GM12891 (cell line): ENCODE measurements at regions not wholly inside any gene's neighbourhood (a gene's known extent, or its start where the extent isn't known, plus 50 kb on each side); places are given as distances from the start of the nearest gene placed in this dataset.

Experiments used
- PAX5 ChIP-seq: IDR thresholded peaks from 2 replicates; pipeline ENCODE4 v1.6.1; 2011; ENCODE audit warnings: low read length, moderate library complexity, mild to moderate bottlenecking; ENCODE audit not compliant: insufficient read depth, severe bottlenecking
- POLR2A ChIP-seq: IDR thresholded peaks from 2 replicates; pipeline ENCODE4 v1.6.1; 2011; ENCODE audit warnings: low read depth, low read length, control low read depth
- POLR2AphosphoS5 ChIP-seq: IDR thresholded peaks from 2 replicates; pipeline ENCODE4 v1.6.1; 2011; ENCODE audit warnings: low read depth, low read length, control low read depth
- SPI1 ChIP-seq: IDR thresholded peaks from 2 replicates; pipeline ENCODE4 v1.6.1; 2011; ENCODE audit warnings: low read depth, low read length, control low read depth
- TAF1 ChIP-seq: IDR thresholded peaks from 2 replicates; pipeline ENCODE4 v1.6.1; 2011; ENCODE audit warnings: low read depth, low read length, control low read depth

DNA sequence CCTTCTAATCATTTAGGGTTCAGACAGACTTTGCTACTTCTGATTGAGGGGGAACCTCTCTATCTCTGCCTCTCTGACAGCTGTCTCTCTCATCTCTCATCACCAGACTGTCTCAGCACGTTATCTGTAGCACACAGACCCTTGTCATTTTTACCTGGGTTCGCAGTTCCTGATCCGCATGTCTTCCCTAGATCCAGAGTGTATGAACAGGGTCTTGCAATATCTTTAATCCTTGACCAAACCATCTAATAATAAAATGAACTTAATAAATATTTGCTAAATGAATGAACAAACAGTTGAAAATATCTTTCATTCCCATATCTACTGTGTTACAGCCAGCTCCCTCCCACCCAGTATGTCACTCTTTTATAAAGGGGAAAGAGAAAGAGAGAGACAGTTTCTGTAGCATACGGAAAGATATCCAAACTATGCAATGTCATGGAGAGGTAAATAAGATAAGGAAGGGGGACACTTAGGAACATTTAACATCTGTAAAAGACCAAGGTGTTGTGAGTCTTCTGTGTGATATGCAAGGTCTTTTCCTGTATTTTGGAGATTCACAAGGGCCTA, 507.6 kb downstream of the SUCLG1 start:
- TF ChIP-seq POLR2AphosphoS5 (no peak), SPI1 (no peak), TAF1 (no peak), POLR2A (no peak), PAX5 (no peak)
